ENCODE measurements at regions not wholly inside any gene's neighbourhood (a gene's known extent, or its start where the extent isn't known, plus 50 kb on each side); places are given as distances from the start of the nearest gene placed in this dataset.

DNA sequence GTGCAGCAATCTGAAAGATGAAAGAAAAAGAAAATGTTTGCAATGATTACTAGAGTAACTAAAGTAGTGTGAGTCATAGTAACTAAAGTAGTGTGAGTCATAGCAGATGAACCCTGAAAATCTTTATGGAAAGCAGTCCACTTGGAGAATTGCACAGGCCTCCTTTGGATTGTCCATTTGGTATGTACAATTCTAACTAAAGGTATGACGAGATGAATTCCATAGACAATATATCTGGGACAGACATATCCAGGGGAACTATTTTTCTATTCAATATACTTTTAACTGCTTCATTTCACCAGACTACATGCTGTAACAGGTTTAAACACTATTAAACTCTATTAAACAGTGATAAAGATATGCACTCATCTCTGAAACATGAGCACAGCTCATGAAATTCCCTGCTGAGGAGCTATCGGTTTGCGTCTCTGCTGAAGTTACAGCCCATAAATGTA lies 798.7 kb downstream of the PCDH7 start:
- Histone ChIP-seq H3K4me3 (ENCODE audit: low read depth, low read length) (no peak overlapping the region), H3K36me3 (ENCODE audit: control insufficient read depth, insufficient read depth, low read length) (no peaks in the 10 kb centered on the region)

DNA sequence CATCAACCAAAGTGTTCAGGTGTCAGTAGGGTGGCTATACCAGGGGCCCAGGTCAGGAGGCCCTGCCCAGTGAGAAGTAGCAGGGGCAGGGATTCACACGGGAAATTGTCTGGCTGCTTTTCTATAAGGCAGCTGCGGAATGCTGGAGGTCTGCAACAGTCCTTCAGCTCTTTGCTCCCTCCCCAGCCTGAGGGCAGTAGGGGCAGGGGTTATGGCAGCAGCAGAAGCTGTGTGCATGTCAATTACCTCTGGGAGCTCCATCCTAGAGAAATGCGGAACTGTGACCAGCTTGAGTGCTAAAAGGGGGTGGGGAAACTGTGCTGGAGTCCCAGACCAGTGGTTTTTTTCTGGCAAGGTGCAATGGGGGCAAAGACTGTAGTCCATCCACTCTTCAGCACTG lies 810.4 kb downstream of the PCDH7 start:
- Histone ChIP-seq H3K9ac (ENCODE audit: low read depth, low read length) (no peak overlapping the region), H3K4me1 (ENCODE audit: control insufficient read depth, insufficient read depth, low read length) (no peaks in the 10 kb centered on the region), H3K27me3 (ENCODE audit: control insufficient read depth, insufficient read depth, low read length) (no peaks in the 10 kb centered on the region), H3K4me3 (ENCODE audit: low read depth, low read length) (no peak overlapping the region), H3K9me3 (ENCODE audit: control insufficient read depth, insufficient read depth, low read length) (no peaks in the 10 kb centered on the region), H3K36me3 (ENCODE audit: control insufficient read depth, insufficient read depth, low read length) (no peaks in the 10 kb centered on the region)

More for the DNA sequence above, 798.7 kb downstream of the PCDH7 start:
- no peak overlapping the region for H3K9ac ChIP-seq (ENCODE audit: low read depth, low read length)
- no peaks in the 10 kb centered on the region for H3K4me1 ChIP-seq (ENCODE audit: control insufficient read depth, insufficient read depth, low read length)
- H3K9me3 ChIP-seq (ENCODE audit: control insufficient read depth, insufficient read depth, low read length) = no peaks in the 10 kb centered on the region
- H3K27me3 ChIP-seq (ENCODE audit: control insufficient read depth, insufficient read depth, low read length) = no peaks in the 10 kb centered on the region

DNA sequence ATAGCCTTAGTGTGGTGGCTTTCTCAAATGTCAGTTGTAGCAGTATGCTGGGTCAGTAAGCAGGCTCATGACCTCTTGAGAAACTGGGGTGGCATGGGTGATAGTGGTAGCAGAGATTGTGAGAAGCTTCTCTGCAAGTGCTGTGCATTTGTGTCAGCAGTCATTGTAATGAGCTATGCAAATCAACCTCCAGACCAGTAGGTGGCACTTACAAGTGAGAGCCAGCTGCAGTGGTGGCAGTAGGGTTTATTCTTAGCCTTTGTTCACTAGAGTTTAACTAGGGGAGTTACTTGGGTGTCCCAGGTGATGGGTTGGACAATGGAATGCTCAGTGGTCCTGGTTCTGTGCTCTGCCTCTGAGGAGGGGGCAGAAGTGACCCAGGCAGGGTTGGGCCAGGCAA lies 818.7 kb downstream of the PCDH7 start:
- H3K36me3 ChIP-seq (ENCODE audit: control insufficient read depth, insufficient read depth, low read length) = no peaks in the 10 kb centered on the region
- H3K9ac ChIP-seq (ENCODE audit: low read depth, low read length) = no peak overlapping the region
- no peaks in the 10 kb centered on the region for H3K9me3 ChIP-seq (ENCODE audit: control insufficient read depth, insufficient read depth, low read length)
- no peaks in the 10 kb centered on the region for H3K4me1 ChIP-seq (ENCODE audit: control insufficient read depth, insufficient read depth, low read length)
- no peaks in the 10 kb centered on the region for H3K27me3 ChIP-seq (ENCODE audit: control insufficient read depth, insufficient read depth, low read length)
- H3K4me3 ChIP-seq (ENCODE audit: low read depth, low read length) = no peak overlapping the region

DNA sequence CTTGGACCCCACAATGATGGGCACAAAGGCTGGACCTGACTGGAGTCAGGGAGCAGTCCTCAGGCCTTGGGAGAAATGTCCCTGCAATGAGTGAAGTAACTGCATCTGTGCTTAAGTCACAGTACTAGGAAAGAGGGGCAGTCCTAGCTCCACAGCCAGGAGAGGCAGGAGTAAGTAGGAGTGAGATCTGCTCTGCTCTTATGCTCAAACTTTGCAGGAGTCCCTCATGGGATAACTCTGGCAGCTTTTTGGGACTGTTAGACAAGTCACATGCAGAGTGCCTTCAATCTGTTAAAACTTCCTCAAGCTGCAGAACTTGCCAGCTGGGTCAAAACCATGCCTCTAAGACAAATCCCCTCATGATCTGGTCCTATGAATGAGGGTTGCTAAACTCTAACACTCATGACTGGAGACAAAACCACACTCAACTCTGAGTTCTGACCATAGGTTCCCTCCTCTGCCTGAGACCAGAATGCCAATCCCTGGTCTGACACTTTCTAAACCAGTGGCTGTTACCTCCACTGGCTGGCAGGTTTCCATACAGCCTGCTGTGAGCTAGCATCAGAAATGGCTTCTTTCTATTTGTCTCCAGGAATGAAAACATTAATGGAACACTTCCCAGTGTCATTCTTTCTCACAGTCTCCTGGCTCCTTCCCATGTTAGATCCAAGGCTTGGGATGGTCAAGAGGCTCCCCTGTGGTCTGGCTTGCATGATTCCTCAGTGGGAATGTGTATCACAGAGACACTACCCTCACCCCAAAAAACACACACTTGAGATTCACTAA lies 819.3 kb downstream of the PCDH7 start:
- no peaks in the 10 kb centered on the region for H3K27me3 ChIP-seq (ENCODE audit: control insufficient read depth, insufficient read depth, low read length)
- H3K9me3 ChIP-seq (ENCODE audit: control insufficient read depth, insufficient read depth, low read length) = no peaks in the 10 kb centered on the region
- no peak overlapping the region for H3K4me3 ChIP-seq (ENCODE audit: low read depth, low read length)
- no peak overlapping the region for H3K9ac ChIP-seq (ENCODE audit: low read depth, low read length)
- H3K36me3 ChIP-seq (ENCODE audit: control insufficient read depth, insufficient read depth, low read length) = no peaks in the 10 kb centered on the region
- H3K4me1 ChIP-seq (ENCODE audit: control insufficient read depth, insufficient read depth, low read length) = no peaks in the 10 kb centered on the region

DNA sequence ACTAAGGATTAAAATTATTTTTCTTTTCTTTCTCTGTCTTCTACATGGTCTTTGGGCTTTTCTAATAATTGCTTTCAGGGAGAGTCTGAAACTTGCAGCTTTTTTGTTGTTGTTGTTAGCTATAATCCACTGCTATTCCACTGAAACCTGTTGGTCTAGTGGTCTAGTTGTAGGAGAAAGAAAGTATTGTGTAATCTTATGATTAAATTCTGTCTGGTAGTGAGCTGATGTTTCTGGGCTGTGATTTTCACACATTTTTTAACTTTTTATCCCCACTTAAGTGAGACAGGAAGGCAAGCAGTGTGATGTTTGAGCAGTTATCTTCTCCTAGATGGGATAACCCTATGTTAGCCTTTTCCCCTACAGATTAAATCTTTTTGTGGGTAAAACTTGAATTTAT lies 825.2 kb downstream of the PCDH7 start:
- no peaks in the 10 kb centered on the region for H3K27me3 ChIP-seq (ENCODE audit: control insufficient read depth, insufficient read depth, low read length)
- no peaks in the 10 kb centered on the region for H3K4me1 ChIP-seq (ENCODE audit: control insufficient read depth, insufficient read depth, low read length)
- H3K4me3 ChIP-seq (ENCODE audit: low read depth, low read length) = no peak overlapping the region
- no peak overlapping the region for H3K9ac ChIP-seq (ENCODE audit: low read depth, low read length)
- no peaks in the 10 kb centered on the region for H3K9me3 ChIP-seq (ENCODE audit: control insufficient read depth, insufficient read depth, low read length)
- H3K36me3 ChIP-seq (ENCODE audit: control insufficient read depth, insufficient read depth, low read length) = no peaks in the 10 kb centered on the region

DNA sequence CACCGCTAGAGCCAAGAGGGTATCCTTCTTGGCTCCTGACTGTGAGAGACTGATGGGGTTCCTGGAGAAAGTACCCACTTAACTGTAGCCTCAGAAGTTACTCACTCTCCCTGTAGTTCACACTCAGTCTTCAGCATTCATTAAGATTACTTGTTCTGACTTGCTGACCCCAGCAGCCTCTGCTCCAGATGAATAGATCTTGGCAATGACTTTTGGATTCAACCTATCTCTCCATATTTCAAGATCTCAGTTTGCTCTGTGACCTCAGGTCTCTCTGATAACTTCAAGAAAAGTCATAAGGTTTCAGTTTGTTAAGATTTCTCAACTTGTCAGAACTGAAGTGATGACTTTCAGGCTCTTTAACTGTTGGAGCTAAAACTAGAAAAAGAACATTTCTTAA lies 825.6 kb downstream of the PCDH7 start:
- no peaks in the 10 kb centered on the region for H3K36me3 ChIP-seq (ENCODE audit: control insufficient read depth, insufficient read depth, low read length)
- no peak overlapping the region for H3K9ac ChIP-seq (ENCODE audit: low read depth, low read length)
- H3K27me3 ChIP-seq (ENCODE audit: control insufficient read depth, insufficient read depth, low read length) = no peaks in the 10 kb centered on the region
- no peak overlapping the region for H3K4me3 ChIP-seq (ENCODE audit: low read depth, low read length)
- no peaks in the 10 kb centered on the region for H3K4me1 ChIP-seq (ENCODE audit: control insufficient read depth, insufficient read depth, low read length)
- no peaks in the 10 kb centered on the region for H3K9me3 ChIP-seq (ENCODE audit: control insufficient read depth, insufficient read depth, low read length)

DNA sequence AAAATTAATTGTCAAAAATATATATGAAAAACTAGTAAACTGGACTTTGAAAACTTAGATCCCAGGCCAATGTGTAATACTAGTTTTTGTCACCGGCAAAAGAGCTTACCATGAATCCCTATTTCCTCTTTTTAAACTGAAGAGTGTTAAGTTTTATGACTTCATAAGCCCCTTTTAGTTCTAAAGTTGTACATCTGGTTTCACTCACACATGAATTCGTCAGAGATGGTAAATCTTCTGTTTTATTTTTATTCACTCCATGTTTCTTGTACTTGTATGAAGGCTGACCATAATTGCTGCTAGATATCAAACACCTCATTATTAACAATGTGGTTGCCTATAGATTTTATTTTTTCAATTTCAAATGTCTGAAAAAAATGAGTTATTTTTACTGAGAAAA lies 827.9 kb downstream of the PCDH7 start:
- Histone ChIP-seq H3K4me1 (ENCODE audit: control insufficient read depth, insufficient read depth, low read length) (no peaks in the 10 kb centered on the region), H3K9ac (ENCODE audit: low read depth, low read length) (no peak overlapping the region), H3K36me3 (ENCODE audit: control insufficient read depth, insufficient read depth, low read length) (no peaks in the 10 kb centered on the region), H3K4me3 (ENCODE audit: low read depth, low read length) (no peak overlapping the region), H3K27me3 (ENCODE audit: control insufficient read depth, insufficient read depth, low read length) (no peaks in the 10 kb centered on the region), H3K9me3 (ENCODE audit: control insufficient read depth, insufficient read depth, low read length) (no peaks in the 10 kb centered on the region)

DNA sequence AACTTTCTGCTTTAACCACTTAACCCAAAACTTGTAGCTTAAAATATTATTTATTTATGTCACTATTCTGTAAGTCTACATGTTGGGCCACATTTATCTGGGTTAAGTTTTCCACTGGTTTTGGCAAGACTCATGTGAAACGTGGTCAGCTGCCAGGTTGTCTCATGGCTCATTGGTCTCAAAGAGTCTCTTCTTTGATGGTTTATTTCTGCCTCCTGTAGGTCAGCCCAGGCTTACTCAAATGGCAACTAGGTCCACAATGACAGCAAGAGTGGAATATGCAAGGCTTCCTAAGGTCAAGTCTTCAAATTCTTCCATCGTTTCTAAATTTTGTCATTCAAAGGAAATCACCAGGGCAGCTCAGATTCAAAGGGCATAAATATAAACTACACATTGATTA lies 828.7 kb downstream of the PCDH7 start:
- Histone ChIP-seq H3K4me1 (ENCODE audit: control insufficient read depth, insufficient read depth, low read length) (no peaks in the 10 kb centered on the region), H3K9ac (ENCODE audit: low read depth, low read length) (no peak overlapping the region), H3K4me3 (ENCODE audit: low read depth, low read length) (no peak overlapping the region), H3K27me3 (ENCODE audit: control insufficient read depth, insufficient read depth, low read length) (no peaks in the 10 kb centered on the region), H3K36me3 (ENCODE audit: control insufficient read depth, insufficient read depth, low read length) (no peaks in the 10 kb centered on the region), H3K9me3 (ENCODE audit: control insufficient read depth, insufficient read depth, low read length) (no peaks in the 10 kb centered on the region)

DNA sequence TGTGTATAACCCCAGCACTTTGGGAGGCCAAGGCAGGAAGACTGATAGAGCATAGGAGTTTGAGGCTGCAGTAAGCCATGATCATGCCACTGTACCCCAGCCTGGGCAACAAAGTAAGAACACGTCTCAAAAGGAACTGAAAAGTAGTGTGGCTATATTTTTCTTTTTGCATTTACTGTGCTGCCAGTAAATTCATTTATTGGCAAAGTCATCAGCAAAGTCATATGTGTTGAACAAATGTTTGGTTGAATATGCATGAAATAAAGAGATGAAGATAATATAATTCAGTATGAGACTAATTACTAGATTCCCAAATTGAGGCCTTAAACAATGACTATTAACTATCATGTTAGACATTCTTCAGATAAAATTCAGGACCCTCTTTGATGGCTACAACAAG lies 829.1 kb downstream of the PCDH7 start:
- Histone ChIP-seq H3K4me3 (ENCODE audit: low read depth, low read length) (no peak overlapping the region), H3K4me1 (ENCODE audit: control insufficient read depth, insufficient read depth, low read length) (no peaks in the 10 kb centered on the region), H3K36me3 (ENCODE audit: control insufficient read depth, insufficient read depth, low read length) (no peaks in the 10 kb centered on the region), H3K9me3 (ENCODE audit: control insufficient read depth, insufficient read depth, low read length) (no peaks in the 10 kb centered on the region), H3K27me3 (ENCODE audit: control insufficient read depth, insufficient read depth, low read length) (no peaks in the 10 kb centered on the region), H3K9ac (ENCODE audit: low read depth, low read length) (no peak overlapping the region)

DNA sequence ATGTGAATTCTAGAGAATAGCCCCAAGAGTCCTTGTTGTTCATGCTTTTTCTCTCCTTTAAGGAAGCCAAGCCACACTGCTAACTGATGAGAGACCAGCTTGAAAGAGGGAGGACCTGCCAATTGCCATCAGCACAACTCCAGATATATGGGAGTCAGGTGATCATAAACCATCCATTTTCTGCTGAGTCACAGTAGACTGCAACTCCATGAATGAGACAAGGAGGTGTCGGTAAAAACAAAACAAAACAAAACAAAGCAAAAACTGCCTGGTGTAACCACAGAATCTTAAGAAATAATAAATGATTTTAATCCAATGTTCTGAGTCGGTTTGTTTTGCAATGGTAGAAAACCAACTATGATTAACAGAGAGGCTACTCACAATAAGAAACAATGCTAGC lies 837.3 kb downstream of the PCDH7 start:
- Histone ChIP-seq H3K9ac (ENCODE audit: low read depth, low read length) (no peak overlapping the region), H3K9me3 (ENCODE audit: control insufficient read depth, insufficient read depth, low read length) (no peaks in the 10 kb centered on the region), H3K4me1 (ENCODE audit: control insufficient read depth, insufficient read depth, low read length) (no peaks in the 10 kb centered on the region)

DNA sequence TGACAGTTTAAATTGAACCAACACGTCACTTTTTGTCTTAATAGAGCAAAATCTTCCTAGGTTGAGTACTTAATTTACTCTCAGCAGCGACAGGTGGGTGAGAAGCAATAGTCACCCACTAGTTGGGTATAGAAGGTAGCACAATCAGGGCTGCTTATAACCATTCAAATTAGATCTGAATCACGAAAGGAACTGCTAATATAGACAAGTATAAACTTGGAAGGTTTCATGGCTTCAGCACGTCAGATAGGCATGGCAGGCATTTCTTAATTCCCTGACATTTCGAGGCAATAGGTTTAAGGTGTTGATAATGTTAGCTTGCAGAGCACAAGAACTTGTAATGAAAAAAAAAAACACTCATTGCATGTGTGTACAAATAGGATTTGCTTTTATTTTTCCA lies 853.4 kb downstream of the PCDH7 start:
- Histone ChIP-seq H3K4me3 (ENCODE audit: low read depth, low read length) (no peak overlapping the region), H3K9me3 (ENCODE audit: control insufficient read depth, insufficient read depth, low read length) (no peaks in the 10 kb centered on the region), H3K9ac (ENCODE audit: low read depth, low read length) (no peak overlapping the region), H3K4me1 (ENCODE audit: control insufficient read depth, insufficient read depth, low read length) (no peaks in the 10 kb centered on the region), H3K27me3 (ENCODE audit: control insufficient read depth, insufficient read depth, low read length) (no peaks in the 10 kb centered on the region), H3K36me3 (ENCODE audit: control insufficient read depth, insufficient read depth, low read length) (no peaks in the 10 kb centered on the region)

More for the DNA sequence above, 837.3 kb downstream of the PCDH7 start:
- Histone ChIP-seq H3K36me3 (ENCODE audit: control insufficient read depth, insufficient read depth, low read length) (no peaks in the 10 kb centered on the region), H3K4me3 (ENCODE audit: low read depth, low read length) (no peak overlapping the region), H3K27me3 (ENCODE audit: control insufficient read depth, insufficient read depth, low read length) (no peaks in the 10 kb centered on the region)

DNA sequence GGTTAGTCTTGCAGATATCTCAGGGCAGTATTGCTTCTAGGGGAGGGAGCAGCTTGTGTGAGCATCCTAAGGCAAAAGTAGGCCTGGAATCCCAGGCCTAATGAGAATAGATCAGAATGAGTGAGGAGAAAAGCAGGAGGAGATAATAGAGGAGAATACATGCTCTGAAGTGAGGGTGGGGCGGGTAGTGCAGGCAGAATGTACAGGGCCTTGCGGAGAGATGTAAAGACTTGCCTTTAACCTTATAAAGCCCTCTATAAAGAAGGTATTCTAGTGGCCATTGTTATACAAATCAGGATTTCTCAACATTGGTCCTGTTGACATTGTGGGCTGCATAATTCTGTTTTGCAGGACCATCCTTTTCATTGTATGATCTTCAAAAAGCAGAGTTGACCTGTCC lies 855.3 kb downstream of the PCDH7 start:
- Histone ChIP-seq H3K4me3 (ENCODE audit: low read depth, low read length) (no peak overlapping the region), H3K9ac (ENCODE audit: low read depth, low read length) (no peak overlapping the region), H3K9me3 (ENCODE audit: control insufficient read depth, insufficient read depth, low read length) (no peaks in the 10 kb centered on the region), H3K36me3 (ENCODE audit: control insufficient read depth, insufficient read depth, low read length) (no peaks in the 10 kb centered on the region), H3K27me3 (ENCODE audit: control insufficient read depth, insufficient read depth, low read length) (no peaks in the 10 kb centered on the region), H3K4me1 (ENCODE audit: control insufficient read depth, insufficient read depth, low read length) (no peaks in the 10 kb centered on the region)
